HL-60 (cell line): ENCODE measurements at regions not wholly inside any gene's neighbourhood (a gene's known extent, or its start where the extent isn't known, plus 50 kb on each side); places are given as distances from the start of the nearest gene placed in this dataset.

Experiments
- DNase-seq, 2 experiments: peaks; one replicate each; pipeline ENCODE4 v3.0.0-alpha.2; 2010 to 2020; ENCODE audit warnings: low read depth in 1 of 2, low spot score in 1 of 2
- H3K27ac ChIP-seq: fragments of 250-450 bp; sonication (Bioruptor Pico); replicated peaks from 2 replicates; pipeline ENCODE4 v1.5.1; 2020; ENCODE audit warnings: mild to moderate bottlenecking, moderate library complexity
- H3K27me3 ChIP-seq: fragments of 250-450 bp; sonication (Bioruptor Pico); 2 replicates; pipeline ENCODE4 v1.5.1; 2021; ENCODE audit warnings: mild to moderate bottlenecking, moderate library complexity; ENCODE audit not compliant: insufficient read depth, poor library complexity, severe bottlenecking
- H3K4me3 ChIP-seq: replicated peaks from 2 replicates; pipeline ENCODE4 v1.5.1; 2011; ENCODE audit warnings: mild to moderate bottlenecking, control low read depth, low read length; ENCODE audit not compliant: insufficient read depth
- GABPA ChIP-seq: IDR thresholded peaks from 2 replicates; pipeline ENCODE4 v1.6.1; 2012; ENCODE audit warnings: low read depth
- POLR2AphosphoS5 ChIP-seq: IDR thresholded peaks from 2 replicates; pipeline ENCODE4 v1.6.1; 2012; ENCODE audit warnings: low read depth
- SPI1 ChIP-seq: IDR thresholded peaks from 2 replicates; pipeline ENCODE4 v1.6.1; 2012; ENCODE audit warnings: low read depth, mild to moderate bottlenecking, borderline replicate concordance
- TF ChIP-seq, protein P1 (sequence below): IDR thresholded peaks from 2 replicates; pipeline ENCODE4 v1.6.1; 2012; ENCODE audit warnings: low read depth; ENCODE audit not compliant: insufficient replicate concordance
- TF ChIP-seq, protein P2 (sequence below): IDR thresholded peaks from one replicate; pipeline ENCODE4 v1.5.1; 2011; ENCODE audit warnings: low read length, control low read depth, inconsistent platforms; ENCODE audit not compliant: insufficient read depth

DNA sequence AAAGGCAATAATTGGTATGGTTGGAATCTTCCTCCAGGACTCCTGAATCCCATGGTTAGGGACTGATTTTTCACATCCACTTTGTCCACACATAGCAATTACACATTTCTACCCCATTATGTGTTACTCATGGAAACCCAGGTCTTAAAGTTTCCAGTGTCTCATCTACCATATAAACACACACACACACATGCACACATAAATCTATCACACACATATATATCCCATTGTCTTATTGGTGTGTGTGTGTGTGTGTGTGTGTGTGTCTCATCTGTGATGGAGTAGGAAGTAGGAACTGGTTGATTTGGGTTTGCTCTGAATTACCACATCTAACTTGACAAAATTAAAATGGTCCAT is 525.4 kb downstream of the FUT8 start:
- Histone ChIP-seq H3K27ac (no peak overlapping the region), H3K4me3 (no peak overlapping the region), H3K27me3 (no peaks in the 10 kb centered on the region)
- TF ChIP-seq, protein P1, sequence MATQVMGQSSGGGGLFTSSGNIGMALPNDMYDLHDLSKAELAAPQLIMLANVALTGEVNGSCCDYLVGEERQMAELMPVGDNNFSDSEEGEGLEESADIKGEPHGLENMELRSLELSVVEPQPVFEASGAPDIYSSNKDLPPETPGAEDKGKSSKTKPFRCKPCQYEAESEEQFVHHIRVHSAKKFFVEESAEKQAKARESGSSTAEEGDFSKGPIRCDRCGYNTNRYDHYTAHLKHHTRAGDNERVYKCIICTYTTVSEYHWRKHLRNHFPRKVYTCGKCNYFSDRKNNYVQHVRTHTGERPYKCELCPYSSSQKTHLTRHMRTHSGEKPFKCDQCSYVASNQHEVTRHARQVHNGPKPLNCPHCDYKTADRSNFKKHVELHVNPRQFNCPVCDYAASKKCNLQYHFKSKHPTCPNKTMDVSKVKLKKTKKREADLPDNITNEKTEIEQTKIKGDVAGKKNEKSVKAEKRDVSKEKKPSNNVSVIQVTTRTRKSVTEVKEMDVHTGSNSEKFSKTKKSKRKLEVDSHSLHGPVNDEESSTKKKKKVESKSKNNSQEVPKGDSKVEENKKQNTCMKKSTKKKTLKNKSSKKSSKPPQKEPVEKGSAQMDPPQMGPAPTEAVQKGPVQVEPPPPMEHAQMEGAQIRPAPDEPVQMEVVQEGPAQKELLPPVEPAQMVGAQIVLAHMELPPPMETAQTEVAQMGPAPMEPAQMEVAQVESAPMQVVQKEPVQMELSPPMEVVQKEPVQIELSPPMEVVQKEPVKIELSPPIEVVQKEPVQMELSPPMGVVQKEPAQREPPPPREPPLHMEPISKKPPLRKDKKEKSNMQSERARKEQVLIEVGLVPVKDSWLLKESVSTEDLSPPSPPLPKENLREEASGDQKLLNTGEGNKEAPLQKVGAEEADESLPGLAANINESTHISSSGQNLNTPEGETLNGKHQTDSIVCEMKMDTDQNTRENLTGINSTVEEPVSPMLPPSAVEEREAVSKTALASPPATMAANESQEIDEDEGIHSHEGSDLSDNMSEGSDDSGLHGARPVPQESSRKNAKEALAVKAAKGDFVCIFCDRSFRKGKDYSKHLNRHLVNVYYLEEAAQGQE = no peak
- TF ChIP-seq SPI1 (no peak), GABPA (no peak), POLR2AphosphoS5 (no peak)
- TF ChIP-seq, protein P2, sequence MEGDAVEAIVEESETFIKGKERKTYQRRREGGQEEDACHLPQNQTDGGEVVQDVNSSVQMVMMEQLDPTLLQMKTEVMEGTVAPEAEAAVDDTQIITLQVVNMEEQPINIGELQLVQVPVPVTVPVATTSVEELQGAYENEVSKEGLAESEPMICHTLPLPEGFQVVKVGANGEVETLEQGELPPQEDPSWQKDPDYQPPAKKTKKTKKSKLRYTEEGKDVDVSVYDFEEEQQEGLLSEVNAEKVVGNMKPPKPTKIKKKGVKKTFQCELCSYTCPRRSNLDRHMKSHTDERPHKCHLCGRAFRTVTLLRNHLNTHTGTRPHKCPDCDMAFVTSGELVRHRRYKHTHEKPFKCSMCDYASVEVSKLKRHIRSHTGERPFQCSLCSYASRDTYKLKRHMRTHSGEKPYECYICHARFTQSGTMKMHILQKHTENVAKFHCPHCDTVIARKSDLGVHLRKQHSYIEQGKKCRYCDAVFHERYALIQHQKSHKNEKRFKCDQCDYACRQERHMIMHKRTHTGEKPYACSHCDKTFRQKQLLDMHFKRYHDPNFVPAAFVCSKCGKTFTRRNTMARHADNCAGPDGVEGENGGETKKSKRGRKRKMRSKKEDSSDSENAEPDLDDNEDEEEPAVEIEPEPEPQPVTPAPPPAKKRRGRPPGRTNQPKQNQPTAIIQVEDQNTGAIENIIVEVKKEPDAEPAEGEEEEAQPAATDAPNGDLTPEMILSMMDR = no peak
- DNase-seq = no peak

DNA sequence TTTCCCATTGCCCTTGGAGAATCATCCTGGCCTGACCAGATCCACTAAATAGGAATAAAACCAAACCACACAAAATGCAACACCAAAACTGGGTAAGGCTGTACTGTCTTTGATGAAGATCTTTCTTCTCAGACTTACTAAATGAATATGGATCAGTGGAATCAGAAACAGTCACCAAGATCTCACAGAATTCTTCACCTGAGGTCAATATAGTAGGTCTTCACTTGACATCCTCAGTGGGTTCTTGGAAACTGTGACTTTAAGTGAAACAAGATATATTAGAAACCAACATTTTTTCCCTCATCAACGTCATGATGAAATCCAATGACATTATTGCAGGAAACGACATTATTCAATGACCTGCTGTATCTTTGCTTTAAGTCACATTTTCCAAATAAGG is 526.2 kb downstream of the FUT8 start:
- Histone ChIP-seq H3K4me3 (no peak overlapping the region), H3K27ac (no peak overlapping the region), H3K27me3 (no peaks in the 10 kb centered on the region)
- DNase-seq = no peak
- TF ChIP-seq, protein P1 = no peak
- TF ChIP-seq GABPA (no peak), SPI1 (no peak), POLR2AphosphoS5 (no peak)
- TF ChIP-seq, protein P2 = no peak

DNA sequence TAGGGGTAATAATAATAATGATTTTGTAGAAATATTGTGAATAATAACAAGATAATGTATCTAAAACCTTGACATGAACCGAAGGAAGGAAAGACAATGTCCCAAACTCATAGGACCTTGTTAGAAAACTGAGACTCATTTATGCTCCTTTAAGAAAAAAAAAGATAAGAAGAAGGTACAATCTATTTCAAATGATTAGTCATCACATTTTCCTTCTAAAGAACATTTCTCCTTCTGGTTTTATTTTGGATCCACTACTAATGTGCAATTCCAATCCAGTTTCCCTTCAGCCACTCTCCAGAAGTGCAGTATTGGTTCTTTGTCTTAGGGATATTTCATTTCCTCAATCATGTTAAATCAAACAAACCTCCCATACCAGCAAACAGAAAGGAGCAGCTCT is 526.7 kb downstream of the FUT8 start:
- TF ChIP-seq GABPA = no peak
- TF ChIP-seq SPI1 = no peak
- TF ChIP-seq, protein P1 = no peak
- H3K27ac ChIP-seq = no peak overlapping the region
- DNase-seq = no peak
- H3K27me3 ChIP-seq = no peaks in the 10 kb centered on the region
- no peak overlapping the region for H3K4me3 ChIP-seq
